Left lobe of liver (tissue), 2 donors: ENCODE measurements at regions not wholly inside any gene's neighbourhood (a gene's known extent, or its start where the extent isn't known, plus 50 kb on each side); places are given as distances from the start of the nearest gene placed in this dataset.
"Not testable (repeated sequence)": the region's sequence is repeated elsewhere in the genome, so short reads cannot be mapped to it uniquely, and the experiment has no call there.

Experiments
- ATAC-seq: fragments of 200-7000 bp; cut with Tn5 transposase; one replicate; pipeline ENCODE4 v1.9.1; 2020; ENCODE audit warnings: mild to moderate bottlenecking, moderate library complexity
- DNase-seq: peaks from one replicate; pipeline ENCODE4 v3.0.0-alpha.2; 2020; ENCODE audit warnings: low spot score
- donor health status: DM: no; HTN: no; CAD: no; lungs with moderate emphysema.
- donor health status: DM: no; HTN: yes; CAD: no.

- DNase-seq, result not testable (repeated sequence)
- peak; percentile 44 for ATAC-seq
Measured at GRCh38 chr21:5065240-5066211, 5455.9 kb upstream of the TPTE start.

DNA sequence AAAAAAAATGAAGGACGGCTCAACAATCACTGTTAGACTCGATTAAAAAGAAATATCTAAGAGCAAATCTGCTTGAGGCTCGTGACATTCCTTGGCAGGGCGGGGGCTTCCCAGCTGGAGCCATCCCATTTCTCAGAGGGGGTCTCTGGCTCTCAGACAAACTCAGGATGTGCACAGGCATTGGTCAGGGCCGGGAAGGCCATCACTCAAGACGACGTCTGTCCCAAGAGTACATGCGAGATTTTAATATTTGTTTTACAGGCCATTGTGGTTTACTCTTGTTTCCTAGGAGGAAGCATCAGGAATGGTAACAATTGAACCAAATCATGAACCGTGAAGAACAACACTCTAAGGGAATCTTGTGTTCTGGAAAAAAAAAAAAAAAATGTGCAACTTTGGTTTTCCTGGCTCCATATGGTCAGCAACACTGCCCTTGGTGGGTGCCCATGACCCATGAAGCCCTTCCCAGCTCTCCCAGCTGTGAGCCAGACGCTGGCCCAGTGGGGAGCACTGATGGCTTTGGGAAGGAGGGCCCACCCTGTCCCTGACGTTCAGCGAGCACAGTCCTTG lies 5454.6 kb upstream of the TPTE start:
- ATAC-seq, DNase-seq: not testable (repeated sequence)

DNA sequence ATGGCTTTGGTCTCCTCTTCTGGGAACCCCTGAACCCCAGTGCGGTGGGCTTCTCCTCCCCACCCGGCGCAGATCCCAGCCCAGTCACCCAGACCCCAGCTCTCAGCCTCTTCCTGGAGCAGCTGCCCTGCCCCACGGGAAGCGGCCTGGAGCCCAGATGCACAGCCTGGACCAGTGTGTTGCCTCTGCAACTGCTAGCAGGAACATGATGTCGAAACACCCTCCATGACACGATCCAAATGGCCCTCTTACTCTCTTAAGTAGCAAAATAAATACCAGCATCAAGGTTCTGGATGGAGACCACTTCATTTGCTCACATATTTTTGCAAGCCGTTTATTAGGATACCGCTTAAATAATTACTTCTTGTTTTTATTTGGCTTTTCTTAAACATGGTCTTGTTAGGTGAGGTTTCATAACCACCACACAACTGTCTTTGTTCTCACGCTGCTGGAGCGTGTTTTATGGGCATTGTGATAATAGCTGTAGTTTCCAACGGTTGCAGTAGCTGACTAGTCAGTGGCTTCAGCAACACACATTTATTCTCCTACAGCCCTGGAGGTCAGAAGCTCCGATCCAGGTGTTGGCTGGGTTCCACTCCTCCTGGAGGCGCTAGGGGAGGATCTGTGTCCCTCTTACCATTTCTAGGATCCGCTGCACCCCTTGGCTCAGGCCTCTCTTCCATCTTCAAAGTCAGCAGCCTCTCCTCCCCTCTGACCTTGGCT lies 5453.9 kb upstream of the TPTE start:
- ATAC-seq, DNase-seq: not testable (repeated sequence)

- not testable (repeated sequence) for DNase-seq, ATAC-seq
Measured at GRCh38 chr21:5068649-5069048, 5452.7 kb upstream of the TPTE start.

DNA sequence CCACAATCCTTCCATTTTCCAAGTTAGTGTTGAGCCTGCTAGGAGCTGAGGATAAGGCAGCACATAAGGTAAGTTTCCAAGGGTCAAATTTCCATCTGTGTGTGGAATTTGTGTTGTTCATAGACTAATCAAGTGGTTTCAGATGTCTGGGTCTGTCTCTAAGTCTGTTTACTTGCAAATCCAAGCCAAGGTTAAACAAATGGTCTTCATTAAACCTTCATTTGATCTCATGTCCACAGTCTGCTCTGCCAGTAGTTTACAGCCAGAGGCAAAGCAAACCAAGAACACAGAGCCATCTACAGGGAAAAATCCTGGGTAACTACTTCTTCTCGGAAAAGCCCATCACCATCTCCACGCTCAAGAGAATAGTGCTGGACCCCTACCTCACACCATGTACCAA lies 5450.2 kb upstream of the TPTE start:
- not testable (repeated sequence) for DNase-seq, ATAC-seq

- ATAC-seq, result not testable (repeated sequence)
Measured at GRCh38 chr21:5076854-5077253, 5444.5 kb upstream of the TPTE start.

GRCh38 chr21:5079361-5079760 lies 5442.0 kb upstream of the TPTE start:
- DNase-seq, ATAC-seq: not testable (repeated sequence)

More at GRCh38 chr21:5076854-5077253, 5444.5 kb upstream of the TPTE start:
- not testable (repeated sequence) for DNase-seq

DNA sequence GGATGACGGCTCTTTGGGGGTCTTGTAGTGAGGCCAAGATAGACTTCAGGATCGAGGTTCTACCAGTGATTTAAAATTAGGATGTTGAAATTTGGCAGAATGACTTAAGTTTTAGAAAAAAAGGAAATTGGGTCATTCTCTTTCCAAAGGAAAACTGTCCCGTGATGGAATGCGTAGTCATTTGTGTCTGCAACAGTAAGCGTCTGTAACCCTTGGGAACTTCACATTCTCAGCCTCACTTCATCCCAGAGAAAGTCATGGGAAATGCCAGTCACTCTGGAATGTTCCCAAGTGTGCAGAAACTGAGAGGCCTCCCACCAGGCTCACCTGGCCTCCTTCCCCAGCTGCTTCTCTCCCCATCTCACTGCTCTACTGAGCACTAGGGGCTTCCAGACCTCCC lies 5441.4 kb upstream of the TPTE start:
- ATAC-seq, DNase-seq: not testable (repeated sequence)

DNA sequence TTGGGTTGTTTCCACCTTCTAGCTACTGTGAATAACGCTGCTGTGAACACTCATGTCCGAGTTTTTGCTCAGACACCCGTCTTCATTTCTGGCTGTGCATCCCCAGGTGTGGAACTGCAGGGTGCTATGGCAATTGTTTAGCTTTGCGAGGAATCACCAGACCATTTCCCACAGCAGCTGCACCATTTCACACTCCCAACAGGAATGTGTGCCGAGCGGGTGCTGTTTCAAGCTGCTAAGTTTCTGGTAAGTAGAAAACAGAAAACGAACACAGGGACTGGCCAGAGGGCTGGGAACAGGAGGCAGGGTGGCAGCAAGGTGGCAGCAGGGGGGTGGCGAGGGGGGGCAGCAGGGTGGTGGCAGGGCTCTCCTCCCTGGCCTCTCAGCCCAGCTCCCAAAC lies 5437.1 kb upstream of the TPTE start:
- DNase-seq, ATAC-seq: not testable (repeated sequence)

DNA sequence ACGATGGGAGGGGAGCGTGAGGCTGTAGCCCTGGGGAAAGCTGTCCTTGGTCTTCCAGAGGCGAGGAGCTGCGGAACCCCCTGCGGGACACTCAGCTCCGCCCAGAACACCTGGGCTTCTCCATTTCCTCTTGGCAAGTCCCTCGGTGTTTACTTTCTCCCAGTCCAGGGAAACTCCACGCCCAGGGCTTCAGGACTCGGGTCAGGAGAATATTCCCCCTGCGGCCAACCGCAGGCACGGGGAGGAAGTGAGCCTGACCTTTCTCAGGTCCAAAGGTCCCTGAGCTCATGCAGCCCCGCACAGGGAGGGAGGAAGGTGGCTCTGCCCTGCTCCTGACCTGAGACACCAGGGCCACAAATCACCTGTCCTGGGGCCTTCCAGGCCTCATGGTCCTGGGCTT lies 5435.9 kb upstream of the TPTE start:
- not testable (repeated sequence) for ATAC-seq

DNA sequence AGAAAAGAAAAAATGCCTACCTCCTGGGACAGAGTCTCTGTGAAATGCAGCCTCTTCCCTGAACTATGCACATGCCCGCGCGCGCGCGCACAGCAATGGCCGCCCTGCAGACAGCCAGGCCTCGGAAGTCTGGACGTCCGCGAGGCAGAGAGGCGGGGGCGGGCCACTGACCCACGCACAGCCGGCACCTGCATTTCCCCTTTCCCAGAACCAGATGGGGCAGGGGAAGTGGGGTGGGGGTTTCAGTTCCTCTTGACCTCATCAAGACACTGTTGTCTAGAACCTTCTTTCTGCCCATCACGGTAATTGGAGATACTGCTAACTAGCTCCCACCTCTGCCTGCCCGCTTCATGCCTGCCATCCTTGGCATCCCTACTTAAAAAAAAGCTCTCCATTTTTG lies 5435.0 kb upstream of the TPTE start:
- ATAC-seq, DNase-seq: not testable (repeated sequence)

More for the DNA sequence above, 5435.9 kb upstream of the TPTE start:
- DNase-seq, result not testable (repeated sequence)

DNA sequence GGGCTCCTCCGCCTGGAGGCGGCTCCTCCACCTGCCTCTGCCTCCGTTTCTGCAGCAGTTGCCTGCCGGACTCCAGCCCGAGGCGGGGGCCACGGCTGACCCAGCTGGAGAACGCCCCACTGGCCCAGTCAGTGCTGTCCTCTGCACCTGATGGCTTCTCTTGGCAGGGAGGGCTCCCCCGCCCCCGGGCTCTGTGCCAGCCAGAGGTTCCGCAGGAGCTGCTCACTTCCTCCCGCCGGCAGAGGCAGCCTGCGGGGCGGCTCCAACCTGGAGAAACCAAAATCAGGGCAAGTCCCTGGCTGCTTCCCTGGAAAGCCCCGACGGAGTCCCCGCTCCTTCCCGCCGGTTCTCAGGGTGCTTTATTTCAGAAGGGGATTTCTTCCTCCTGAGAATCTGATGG lies 5432.6 kb upstream of the TPTE start:
- not testable (repeated sequence) for DNase-seq
- ATAC-seq, result peak; percentile 66

DNA sequence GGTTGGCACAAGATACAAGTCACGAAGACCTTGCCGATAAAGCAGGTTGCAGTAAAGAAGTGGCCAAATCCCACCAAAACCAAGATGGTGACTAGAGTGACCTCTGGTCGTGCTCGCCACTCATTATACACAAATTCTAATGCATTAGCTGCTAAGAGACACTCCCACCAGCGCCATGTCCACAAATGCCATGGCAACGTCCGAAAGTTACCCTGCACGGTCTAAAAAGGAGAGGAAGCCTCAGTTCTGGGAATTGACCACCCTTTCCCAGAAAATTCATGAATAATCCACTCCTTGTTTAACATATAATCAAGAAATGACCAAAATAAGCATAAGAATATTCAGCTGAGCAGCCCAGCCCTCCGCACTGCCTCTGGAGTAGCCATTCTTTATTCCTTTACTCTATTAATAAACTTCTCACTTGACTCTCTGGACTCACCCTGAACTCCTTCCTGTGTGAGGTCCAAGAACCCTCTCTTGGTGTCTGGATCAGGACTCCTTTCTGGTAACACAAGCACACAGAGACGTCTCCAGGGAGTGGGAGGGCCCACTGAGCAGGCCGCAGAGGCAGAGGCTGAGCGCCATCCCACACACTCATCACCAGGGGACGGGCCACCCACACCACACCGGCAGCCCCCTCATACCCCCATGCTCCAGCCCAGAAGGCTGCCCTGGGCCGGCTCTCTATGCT lies 5431.8 kb upstream of the TPTE start:
- ATAC-seq, DNase-seq: not testable (repeated sequence)

DNA sequence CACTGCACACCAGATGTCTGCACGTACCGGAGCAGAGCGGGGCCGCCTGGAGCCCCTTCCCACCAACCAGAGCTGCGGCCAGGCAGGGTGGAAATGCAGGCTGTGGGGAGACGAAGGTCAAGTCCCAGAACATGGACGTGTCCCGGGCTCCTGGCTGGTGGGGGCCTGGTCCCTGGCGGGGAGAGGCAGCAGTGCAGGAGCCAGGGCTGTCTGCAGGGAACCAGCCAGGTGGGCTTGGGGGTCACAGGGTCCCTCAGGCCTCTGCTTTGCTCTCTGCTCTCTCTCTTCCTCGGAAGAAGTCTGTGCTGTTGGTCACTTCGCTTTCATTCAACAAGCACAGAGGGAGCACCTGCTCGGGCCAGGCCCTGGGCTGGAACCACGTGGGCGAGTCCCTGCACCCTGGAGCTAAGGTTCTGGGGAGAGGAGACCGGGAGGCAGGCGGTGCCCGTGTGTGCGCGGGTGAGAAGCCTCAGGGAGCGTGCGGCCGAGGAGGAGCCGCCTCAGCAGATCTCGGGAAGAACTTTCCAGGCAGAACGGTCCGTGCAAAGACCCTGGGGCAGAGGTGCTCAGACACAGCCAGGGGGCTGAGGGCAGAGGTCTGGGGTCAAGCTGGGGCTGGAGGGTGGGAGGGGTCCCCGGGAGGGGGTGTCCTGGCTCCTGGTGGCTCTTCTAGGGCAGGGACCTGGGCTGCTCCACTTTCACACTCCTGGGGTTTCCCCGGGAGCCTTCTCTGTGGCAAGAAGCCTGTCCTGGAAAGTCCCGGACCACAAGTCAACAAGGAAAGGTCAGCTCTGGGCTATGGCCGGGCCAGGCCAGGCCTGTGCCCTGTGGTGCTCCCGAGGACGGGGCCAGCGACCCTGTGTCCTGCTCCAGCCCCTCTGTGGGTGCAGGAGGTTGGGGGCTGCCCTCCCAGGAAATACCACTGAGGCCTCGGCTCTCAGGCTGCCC lies 5431.0 kb upstream of the TPTE start:
- DNase-seq (peak; percentile 41), ATAC-seq (peak; percentile 72)

GRCh38 chr21:5091274-5091673 lies 5430.1 kb upstream of the TPTE start:
- not testable (repeated sequence) for DNase-seq
- peak; percentile 40 for ATAC-seq

DNA sequence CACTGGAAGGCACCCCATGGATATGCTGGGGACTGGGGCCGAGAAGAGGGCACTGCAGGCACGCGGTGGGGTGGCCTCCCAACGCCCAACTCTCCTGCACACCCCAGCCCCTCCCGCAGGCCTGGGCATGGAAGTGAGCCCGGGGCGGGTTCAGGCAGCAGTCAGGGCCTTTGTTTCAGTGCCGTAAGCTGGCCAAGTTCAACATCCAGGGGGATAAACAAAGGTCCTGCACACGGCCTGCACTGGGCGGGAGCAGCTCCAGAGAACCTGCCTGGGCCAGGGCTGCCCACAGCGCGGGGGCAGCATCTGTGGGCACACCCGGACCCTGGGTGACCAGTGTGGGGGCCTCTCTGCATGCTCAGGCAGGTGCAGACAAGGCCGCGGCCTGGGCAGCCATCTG lies 5425.8 kb upstream of the TPTE start:
- ATAC-seq, result peak; percentile 81
- not testable (repeated sequence) for DNase-seq

DNA sequence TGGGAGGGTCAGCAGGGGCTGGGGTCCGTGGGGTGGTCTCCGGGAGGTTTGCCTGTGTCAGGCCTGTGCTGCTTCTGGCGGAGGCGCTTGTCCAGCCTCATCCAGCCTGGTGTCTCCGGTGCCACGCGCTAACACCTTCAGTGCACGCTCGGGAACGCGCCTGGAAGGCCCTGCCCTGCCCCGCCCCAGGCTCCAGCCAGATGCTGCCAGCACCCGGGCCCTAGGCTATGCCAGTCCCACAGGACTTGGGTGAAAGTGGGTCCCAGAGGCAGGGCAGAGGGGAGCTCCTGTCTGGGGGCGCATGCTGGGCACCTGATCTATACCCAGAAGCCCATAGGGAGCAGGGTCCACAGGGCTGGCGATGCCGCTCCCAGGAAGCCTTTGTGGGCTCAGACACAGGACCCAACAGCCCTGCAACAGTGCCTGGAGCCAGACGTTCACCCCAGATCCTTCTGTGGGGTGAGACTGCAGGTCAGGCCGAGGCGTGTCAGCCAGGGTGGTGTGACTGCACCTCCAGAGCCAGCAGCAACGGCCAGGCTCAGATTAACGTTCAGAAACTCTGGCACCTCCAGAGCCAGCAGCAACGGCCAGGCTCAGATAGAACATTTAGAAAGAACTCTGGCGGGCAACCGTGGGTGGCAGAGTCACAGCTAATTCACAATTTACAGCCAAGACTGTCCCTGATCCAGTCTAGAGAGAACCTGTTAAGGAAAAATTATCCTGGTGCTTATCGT lies 5423.2 kb upstream of the TPTE start:
- ATAC-seq, DNase-seq: not testable (repeated sequence)

DNA sequence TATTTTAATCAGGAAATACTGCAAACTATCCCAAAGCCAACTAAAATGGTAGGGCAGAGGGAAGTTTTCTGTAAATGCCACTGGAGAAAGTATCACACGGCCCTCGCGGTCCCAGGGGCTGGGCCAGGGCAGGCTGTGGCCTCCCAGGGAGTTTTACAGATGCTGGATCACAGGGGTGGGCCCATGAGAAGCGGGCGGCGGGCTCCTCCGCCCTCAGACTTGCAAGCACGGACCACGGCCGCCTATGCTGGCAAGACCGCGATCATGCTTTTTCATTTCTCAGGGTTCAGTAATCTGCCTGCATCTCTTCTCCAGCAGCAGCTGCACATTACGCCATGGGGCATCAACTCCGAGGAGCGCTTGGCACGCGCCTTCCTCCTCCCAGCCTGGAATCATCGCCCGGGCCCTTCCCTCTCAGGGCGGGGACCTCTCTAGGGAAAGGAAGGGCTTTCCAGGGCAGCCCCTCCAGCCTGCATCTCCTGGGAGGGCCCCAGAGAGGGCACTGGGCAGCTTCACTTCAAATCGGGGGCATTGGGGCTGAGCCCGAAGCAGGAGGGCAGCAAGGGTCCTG lies 5420.7 kb upstream of the TPTE start:
- DNase-seq, ATAC-seq: not testable (repeated sequence)
